Activated B cell treated with CpG ODN at 0.5 μM for 24 hours (primary cell): ENCODE measurements at regions not wholly inside any gene's neighbourhood (a gene's known extent, or its start where the extent isn't known, plus 50 kb on each side); places are given as distances from the start of the nearest gene placed in this dataset.

Experiments
- ATAC-seq: fragments of 200-7000 bp; cut with Tn5 transposase; one replicate; pipeline ENCODE4 v1.10.0; 2021; ENCODE audit warnings: low read depth, mild to moderate bottlenecking, moderate library complexity
- CTCF ChIA-PET: fragments of 350-600 bp; sonication (Branson Sonifier 250); formaldehyde crosslinking; loops from one replicate; lab custom pipeline; 2021; ENCODE audit warnings: antibody characterized with exemption; lab: Charles Lee
- POLR2A ChIA-PET: fragments of 350-600 bp; sonication (Branson Sonifier 250); formaldehyde crosslinking; loops from one replicate; lab custom pipeline; 2021; ENCODE audit warnings: antibody characterized with exemption; lab: Charles Lee
- DNase-seq: peaks from one replicate; pipeline ENCODE4 v3.0.0; 2022
- H3K27ac Mint-ChIP-seq: one replicate; pipeline ENCODE4 v1.8.0; 2020; ENCODE audit warnings: mixed read lengths
- H3K27me3 Mint-ChIP-seq: one replicate; pipeline ENCODE4 v1.8.0; 2021; ENCODE audit warnings: mixed read lengths
- H3K36me3 Mint-ChIP-seq: one replicate; pipeline ENCODE4 v1.8.0; 2021; ENCODE audit warnings: low read depth, mixed read lengths
- H3K4me1 Mint-ChIP-seq: one replicate; pipeline ENCODE4 v1.8.0; 2021; ENCODE audit warnings: mixed read lengths
- H3K4me3 Mint-ChIP-seq: one replicate; pipeline ENCODE4 v1.8.0; 2020; ENCODE audit warnings: mild to moderate bottlenecking, mixed read lengths
- H3K9me3 Mint-ChIP-seq: one replicate; pipeline ENCODE4 v1.8.0; 2020; ENCODE audit warnings: mixed read lengths
- intact Hi-C: fragments of 100-400 bp; cut with micrococcal nuclease; formaldehyde crosslinking; loops from one replicate; pipeline ENCODE4 v1.15.1; 2024
- TF ChIP-seq, protein P1 (sequence below): fragments of 200-600 bp; IDR thresholded peaks from one replicate; pipeline ENCODE4 v1.8.0; 2022; ENCODE audit warnings: antibody characterized with exemption, mild to moderate bottlenecking

DNA sequence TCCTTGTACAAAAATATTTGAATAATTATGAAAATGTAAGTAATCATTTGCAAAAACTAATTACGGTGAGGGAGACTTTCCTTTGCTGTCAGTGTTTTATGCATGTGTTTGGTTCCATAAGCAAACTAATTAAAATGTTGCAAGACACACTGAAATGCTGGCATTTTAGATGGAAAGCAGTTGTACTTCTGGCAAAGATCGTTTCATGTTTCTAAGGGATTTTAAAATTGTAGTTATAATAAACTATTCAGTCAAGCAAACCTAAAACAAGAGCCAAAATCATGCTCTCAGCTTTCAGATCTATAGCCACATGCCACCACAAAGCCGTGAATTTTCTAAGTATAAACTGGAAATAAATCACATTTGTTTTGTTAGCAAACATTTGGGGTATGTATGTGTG, 240.1 kb upstream of the ZNF385D start:
- DNase-seq (no peak), ATAC-seq (no peak)
- no peak overlapping the region for H3K4me3 Mint-ChIP-seq
- no peaks in the 10 kb centered on the region for H3K4me1 Mint-ChIP-seq
- H3K27ac Mint-ChIP-seq = no peak overlapping the region
- intact Hi-C loops = no loop called here
- ChIA-PET CTCF (no interaction called here), POLR2A (no interaction called here)
- no peaks in the 10 kb centered on the region for H3K36me3 Mint-ChIP-seq
- H3K9me3 Mint-ChIP-seq = peaks cover 2% of the 10 kb centered on the region
- no peaks in the 10 kb centered on the region for H3K27me3 Mint-ChIP-seq
- TF ChIP-seq, protein P1, sequence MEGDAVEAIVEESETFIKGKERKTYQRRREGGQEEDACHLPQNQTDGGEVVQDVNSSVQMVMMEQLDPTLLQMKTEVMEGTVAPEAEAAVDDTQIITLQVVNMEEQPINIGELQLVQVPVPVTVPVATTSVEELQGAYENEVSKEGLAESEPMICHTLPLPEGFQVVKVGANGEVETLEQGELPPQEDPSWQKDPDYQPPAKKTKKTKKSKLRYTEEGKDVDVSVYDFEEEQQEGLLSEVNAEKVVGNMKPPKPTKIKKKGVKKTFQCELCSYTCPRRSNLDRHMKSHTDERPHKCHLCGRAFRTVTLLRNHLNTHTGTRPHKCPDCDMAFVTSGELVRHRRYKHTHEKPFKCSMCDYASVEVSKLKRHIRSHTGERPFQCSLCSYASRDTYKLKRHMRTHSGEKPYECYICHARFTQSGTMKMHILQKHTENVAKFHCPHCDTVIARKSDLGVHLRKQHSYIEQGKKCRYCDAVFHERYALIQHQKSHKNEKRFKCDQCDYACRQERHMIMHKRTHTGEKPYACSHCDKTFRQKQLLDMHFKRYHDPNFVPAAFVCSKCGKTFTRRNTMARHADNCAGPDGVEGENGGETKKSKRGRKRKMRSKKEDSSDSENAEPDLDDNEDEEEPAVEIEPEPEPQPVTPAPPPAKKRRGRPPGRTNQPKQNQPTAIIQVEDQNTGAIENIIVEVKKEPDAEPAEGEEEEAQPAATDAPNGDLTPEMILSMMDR = no peak

DNA sequence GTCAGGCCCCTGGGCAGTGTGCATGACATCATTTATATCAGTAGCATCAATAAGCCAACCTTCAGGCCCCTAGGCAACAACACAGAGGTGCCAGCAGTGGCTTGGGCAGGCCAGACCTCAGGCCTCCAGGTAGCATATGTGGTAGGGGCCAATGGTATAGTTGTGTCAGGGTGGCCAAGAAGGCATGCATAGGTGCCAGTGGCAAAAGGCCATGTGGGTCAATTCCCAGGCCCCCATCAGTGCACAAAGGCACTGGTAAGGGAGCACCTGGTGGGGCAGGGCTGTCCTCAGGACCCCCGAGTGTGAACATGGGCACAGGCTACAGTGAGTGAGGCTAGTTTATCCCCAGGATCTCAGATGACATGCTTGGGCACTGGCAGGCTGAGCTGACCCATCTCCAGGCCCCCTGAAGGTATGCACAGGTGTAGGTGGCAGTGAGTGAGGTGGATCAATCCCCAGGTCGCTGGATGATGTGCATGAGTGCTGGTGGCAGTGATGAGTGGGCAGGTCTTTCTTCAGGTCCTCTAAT, 244.1 kb upstream of the ZNF385D start:
- H3K36me3 Mint-ChIP-seq = no peaks in the 10 kb centered on the region
- ATAC-seq (no peak), DNase-seq (no peak)
- intact Hi-C loops = no loop called here
- no peaks in the 10 kb centered on the region for H3K4me1 Mint-ChIP-seq
- H3K4me3 Mint-ChIP-seq = no peak overlapping the region
- no peaks in the 10 kb centered on the region for H3K27me3 Mint-ChIP-seq
- peaks cover 2% of the 10 kb centered on the region for H3K9me3 Mint-ChIP-seq
- H3K27ac Mint-ChIP-seq = no peak overlapping the region
- TF ChIP-seq, protein P1 = no peak
- ChIA-PET CTCF (no interaction called here), POLR2A (no interaction called here)

DNA sequence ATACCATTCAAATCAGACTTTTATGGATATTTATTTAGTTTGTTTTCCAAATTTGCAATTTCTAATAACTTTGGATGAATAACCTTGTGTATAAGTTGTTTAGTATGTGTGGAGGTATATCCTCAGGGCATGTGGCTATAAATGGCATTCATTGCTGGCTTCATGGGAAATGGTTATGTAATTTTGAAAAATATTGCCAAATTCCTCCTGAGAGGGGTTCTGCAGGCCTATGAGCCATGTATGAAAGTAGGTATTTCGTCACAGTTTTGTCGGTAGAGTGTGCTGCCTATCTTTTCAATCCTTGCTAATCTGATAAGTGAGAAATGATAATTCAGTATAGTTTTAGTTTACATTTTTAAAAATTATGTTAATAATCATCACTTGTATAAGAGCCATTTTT, 256.4 kb upstream of the ZNF385D start:
- H3K4me3 Mint-ChIP-seq = no peak overlapping the region
- ATAC-seq = no peak
- intact Hi-C loops = no loop called here
- H3K4me1 Mint-ChIP-seq = no peaks in the 10 kb centered on the region
- ChIA-PET POLR2A (no interaction called here), CTCF (no interaction called here)
- no peaks in the 10 kb centered on the region for H3K27me3 Mint-ChIP-seq
- TF ChIP-seq, protein P1 = no peak
- DNase-seq = no peak
- H3K9me3 Mint-ChIP-seq = no peaks in the 10 kb centered on the region
- H3K36me3 Mint-ChIP-seq = no peaks in the 10 kb centered on the region
- no peak overlapping the region for H3K27ac Mint-ChIP-seq

DNA sequence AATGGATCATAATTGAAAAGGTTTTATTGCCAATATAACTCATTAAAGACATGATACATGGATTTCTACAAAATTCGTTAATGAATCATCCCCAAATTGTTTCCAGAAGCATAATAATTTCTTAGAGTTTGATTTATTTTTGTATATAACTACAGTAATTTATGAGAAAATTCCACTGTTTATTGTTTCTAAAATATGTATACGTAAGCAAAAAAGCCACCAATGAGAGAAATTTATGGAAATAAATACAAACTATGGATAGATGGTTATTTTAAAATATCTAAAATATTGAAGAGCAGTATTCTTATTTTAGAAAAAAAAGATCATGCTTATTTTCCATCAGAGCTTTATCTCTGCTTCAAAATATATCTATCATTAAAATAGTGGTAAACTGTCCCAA, 260.0 kb upstream of the ZNF385D start:
- Mint-ChIP-seq H3K4me3 (no peak overlapping the region), H3K27ac (no peak overlapping the region), H3K4me1 (no peaks in the 10 kb centered on the region), H3K36me3 (no peaks in the 10 kb centered on the region), H3K27me3 (no peaks in the 10 kb centered on the region), H3K9me3 (no peaks in the 10 kb centered on the region)
- intact Hi-C loops = no loop called here
- ChIA-PET POLR2A (no interaction called here), CTCF (no interaction called here)
- DNase-seq (no peak), ATAC-seq (no peak)
- TF ChIP-seq, protein P1 = no peak

DNA sequence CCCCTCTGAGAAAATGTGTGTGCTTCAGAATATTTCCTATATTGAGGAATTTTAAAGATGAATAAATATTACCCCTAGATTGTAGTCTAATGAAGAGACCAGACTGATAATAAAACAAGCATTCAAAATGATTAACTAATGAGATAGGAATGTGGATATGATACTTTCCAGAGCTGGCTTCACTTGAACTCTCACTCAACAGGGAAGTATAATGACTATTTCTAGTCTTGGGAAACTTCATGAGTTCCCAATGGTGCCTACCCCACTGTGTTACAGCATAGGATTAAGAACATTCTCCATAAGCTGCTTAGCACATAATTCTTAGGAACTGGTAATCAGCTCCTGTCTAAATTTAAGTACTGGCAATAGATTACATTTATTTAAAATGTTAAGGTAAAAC, 261.5 kb upstream of the ZNF385D start:
- intact Hi-C loops = no loop called here
- H3K36me3 Mint-ChIP-seq = no peaks in the 10 kb centered on the region

More for the DNA sequence above, 261.5 kb upstream of the ZNF385D start:
- no peak overlapping the region for H3K27ac Mint-ChIP-seq
- no peak for DNase-seq
- H3K4me3 Mint-ChIP-seq = no peak overlapping the region
- no peaks in the 10 kb centered on the region for H3K27me3 Mint-ChIP-seq
- no peaks in the 10 kb centered on the region for H3K4me1 Mint-ChIP-seq
- TF ChIP-seq, protein P1 = no peak
- ChIA-PET POLR2A (no interaction called here), CTCF (no interaction called here)
- no peak for ATAC-seq
- no peaks in the 10 kb centered on the region for H3K9me3 Mint-ChIP-seq
